ENCODE measurements at regions not wholly inside any gene's neighbourhood (a gene's known extent, or its start where the extent isn't known, plus 50 kb on each side); places are given as distances from the start of the nearest gene placed in this dataset.

DNA sequence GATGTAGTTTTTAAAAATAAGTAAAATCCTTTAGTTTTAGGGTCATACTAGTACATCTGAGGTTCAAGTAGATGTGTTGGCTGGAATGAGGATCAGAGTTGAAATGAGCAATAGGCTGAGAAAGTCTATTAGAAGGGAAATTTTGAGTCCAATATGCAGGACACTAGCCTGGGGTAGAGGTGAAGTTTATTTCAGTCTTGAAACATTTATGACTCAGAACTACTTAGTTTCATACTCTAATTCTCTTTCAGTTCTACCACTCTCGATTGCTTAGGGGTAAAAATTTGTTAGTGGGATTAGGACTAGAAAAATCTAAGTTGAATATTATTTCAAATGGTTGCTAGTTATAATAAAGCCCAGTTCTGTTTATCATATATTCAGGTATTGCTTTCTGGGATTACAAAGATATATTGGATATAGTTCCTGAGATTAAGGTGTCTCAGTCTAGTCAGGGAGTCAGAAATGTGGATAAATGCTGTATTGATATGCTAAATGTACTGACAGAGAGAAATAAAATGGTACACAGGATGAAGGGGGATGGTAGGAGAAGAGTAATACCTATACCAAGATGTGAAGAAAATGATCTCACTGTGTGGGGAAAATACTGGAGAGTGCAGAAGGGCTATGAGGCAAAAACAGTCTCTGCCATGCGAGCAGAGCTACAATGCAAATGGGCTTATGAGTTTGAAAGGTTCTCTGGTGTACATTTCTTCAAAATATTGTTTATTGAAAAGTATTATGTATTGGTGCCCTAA, 395.8 kb upstream of the FBXO33 start:
- Mint-ChIP-seq H3K27me3 (ENCODE audit: unreplicated experiment) (peaks cover 1% of the 10 kb centered on the region), H3K27ac (ENCODE audit: unreplicated experiment) (no peak overlapping the region)

DNA sequence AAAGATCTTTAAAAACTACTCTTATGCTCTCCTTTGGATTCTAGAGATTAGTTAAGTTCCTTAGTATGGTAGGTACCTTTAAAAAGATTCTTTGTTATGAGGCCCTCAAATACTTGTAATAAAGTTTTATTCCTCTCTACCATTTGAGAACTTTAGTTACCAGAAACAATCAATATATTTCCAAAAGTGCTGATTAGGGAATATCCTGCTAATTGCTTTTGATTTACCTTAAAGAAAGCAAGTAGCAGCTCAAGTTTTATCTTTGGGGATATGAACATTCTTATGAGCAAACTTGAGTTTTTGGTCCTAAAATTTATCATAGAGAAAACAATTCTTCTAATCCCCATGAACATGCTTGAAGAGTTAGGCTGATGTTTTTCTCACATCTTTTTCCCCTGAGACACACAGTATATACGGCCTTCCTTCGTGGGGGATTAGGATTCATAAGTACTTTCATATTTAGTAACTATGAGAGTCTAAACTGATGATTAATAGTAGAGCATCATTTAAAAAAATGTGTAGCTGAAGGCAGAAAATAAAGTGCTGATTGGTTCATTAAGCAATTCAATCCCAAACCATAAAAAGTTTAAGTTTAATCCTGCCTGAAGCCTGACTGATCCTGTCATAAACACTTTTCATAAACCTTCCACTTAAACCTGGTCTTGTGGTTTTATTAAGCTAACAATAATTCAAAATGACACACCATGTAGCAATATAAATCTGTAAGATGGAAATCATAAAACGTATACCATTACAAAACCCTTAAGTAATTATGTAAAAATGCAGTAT, 380.5 kb upstream of the FBXO33 start:
- H3K4me3 Mint-ChIP-seq (ENCODE audit: unreplicated experiment): no peak overlapping the region
- H3K9me3 Mint-ChIP-seq (ENCODE audit: unreplicated experiment): no peaks in the 10 kb centered on the region
- no peaks in the 10 kb centered on the region for H3K27me3 Mint-ChIP-seq (ENCODE audit: unreplicated experiment)
- H3K27ac Mint-ChIP-seq (ENCODE audit: unreplicated experiment): no peak overlapping the region
- no peaks in the 10 kb centered on the region for H3K36me3 Mint-ChIP-seq (ENCODE audit: unreplicated experiment)
- no peaks in the 10 kb centered on the region for H3K4me1 Mint-ChIP-seq (ENCODE audit: low read depth, unreplicated experiment)
- TF ChIP-seq, protein P1, sequence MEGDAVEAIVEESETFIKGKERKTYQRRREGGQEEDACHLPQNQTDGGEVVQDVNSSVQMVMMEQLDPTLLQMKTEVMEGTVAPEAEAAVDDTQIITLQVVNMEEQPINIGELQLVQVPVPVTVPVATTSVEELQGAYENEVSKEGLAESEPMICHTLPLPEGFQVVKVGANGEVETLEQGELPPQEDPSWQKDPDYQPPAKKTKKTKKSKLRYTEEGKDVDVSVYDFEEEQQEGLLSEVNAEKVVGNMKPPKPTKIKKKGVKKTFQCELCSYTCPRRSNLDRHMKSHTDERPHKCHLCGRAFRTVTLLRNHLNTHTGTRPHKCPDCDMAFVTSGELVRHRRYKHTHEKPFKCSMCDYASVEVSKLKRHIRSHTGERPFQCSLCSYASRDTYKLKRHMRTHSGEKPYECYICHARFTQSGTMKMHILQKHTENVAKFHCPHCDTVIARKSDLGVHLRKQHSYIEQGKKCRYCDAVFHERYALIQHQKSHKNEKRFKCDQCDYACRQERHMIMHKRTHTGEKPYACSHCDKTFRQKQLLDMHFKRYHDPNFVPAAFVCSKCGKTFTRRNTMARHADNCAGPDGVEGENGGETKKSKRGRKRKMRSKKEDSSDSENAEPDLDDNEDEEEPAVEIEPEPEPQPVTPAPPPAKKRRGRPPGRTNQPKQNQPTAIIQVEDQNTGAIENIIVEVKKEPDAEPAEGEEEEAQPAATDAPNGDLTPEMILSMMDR (IDR thresholded peaks at IDR 0.05; ENCODE audit: partially characterized antibody, unreplicated experiment): no peak
- no peak for DNase-seq

More for the DNA sequence above, 395.8 kb upstream of the FBXO33 start:
- no peak for DNase-seq
- TF ChIP-seq, protein P1 (IDR thresholded peaks at IDR 0.05; ENCODE audit: partially characterized antibody, unreplicated experiment): no peak
- Mint-ChIP-seq H3K36me3 (ENCODE audit: unreplicated experiment) (peaks cover 9% of the 10 kb centered on the region), H3K4me1 (ENCODE audit: low read depth, unreplicated experiment) (no peaks in the 10 kb centered on the region), H3K4me3 (ENCODE audit: unreplicated experiment) (no peak overlapping the region), H3K9me3 (ENCODE audit: unreplicated experiment) (no peaks in the 10 kb centered on the region)

DNA sequence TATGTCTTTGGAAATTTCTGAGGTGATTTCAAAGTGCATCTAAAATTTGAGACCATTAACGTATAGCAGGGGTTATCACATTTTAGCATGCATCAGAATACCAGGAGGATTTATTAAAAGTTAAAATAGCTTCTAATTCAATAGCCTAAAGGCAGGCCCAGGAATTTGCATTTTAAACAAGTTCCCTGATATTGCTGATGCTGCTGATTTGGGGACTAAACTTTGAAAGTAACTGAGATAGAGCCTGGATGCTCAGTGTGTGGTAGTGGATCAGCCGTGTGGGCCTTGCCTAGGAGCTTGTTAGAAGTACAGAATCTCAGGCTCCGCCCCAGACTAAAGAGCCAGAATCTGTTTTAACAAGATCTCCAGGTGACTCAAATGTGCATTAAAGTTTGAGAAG, 375.0 kb upstream of the FBXO33 start:
- TF ChIP-seq, protein P1 (IDR thresholded peaks at IDR 0.05; ENCODE audit: partially characterized antibody, unreplicated experiment): no peak
- Mint-ChIP-seq H3K27ac (ENCODE audit: unreplicated experiment) (no peak overlapping the region), H3K36me3 (ENCODE audit: unreplicated experiment) (no peaks in the 10 kb centered on the region), H3K27me3 (ENCODE audit: unreplicated experiment) (no peaks in the 10 kb centered on the region), H3K4me1 (ENCODE audit: low read depth, unreplicated experiment) (no peaks in the 10 kb centered on the region), H3K9me3 (ENCODE audit: unreplicated experiment) (no peaks in the 10 kb centered on the region), H3K4me3 (ENCODE audit: unreplicated experiment) (no peak overlapping the region)
- no peak for DNase-seq

DNA sequence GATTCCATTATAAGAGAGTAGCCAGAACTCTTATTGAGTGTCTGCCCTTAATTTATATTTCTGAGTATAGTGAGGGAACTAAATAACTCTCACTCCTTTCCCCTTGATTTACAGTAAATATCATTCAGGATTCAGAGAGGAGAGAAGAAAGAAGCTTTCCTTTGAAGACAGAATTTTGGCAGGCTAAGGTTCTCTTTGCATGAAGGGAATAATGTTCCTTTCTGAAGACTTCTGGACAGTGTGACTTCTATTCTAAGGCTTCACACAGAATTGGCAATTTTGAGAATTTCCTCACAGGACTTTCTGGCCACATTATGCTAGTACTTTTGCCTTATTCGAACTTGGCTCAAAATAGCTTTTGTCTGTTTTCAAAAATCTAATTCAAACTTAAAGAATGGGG, 352.2 kb upstream of the FBXO33 start:
- no peaks in the 10 kb centered on the region for H3K27me3 Mint-ChIP-seq (ENCODE audit: unreplicated experiment)
- H3K4me1 Mint-ChIP-seq (ENCODE audit: low read depth, unreplicated experiment): peaks cover 7% of the 10 kb centered on the region
- no peak for DNase-seq
- H3K4me3 Mint-ChIP-seq (ENCODE audit: unreplicated experiment): no peak overlapping the region
- H3K27ac Mint-ChIP-seq (ENCODE audit: unreplicated experiment): no peak overlapping the region
- no peaks in the 10 kb centered on the region for H3K36me3 Mint-ChIP-seq (ENCODE audit: unreplicated experiment)
- peaks cover 2% of the 10 kb centered on the region for H3K9me3 Mint-ChIP-seq (ENCODE audit: unreplicated experiment)
- TF ChIP-seq, protein P1 (IDR thresholded peaks at IDR 0.05; ENCODE audit: partially characterized antibody, unreplicated experiment): no peak

DNA sequence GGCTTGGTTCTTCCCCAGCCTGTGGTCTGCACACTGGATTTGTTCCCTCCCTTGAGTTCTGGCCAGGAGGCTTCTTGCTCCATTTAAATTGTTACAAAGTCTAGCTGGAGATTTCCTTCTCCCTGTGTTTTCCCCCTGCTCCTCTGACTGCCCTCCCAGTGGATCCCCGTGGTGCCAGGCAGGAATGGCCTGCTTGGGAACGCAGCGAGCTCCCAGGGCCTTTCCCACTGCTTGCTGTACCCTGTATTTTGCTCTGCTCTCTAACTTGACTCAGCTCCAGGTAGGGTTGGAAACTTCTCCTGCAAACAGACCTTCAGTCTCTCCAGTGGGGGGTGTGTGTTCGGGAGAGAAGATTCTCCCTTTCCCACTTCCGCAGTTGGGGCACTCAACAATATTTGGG, 349.2 kb upstream of the FBXO33 start:
- no peak overlapping the region for H3K27ac Mint-ChIP-seq (ENCODE audit: unreplicated experiment)
- H3K4me3 Mint-ChIP-seq (ENCODE audit: unreplicated experiment): no peak overlapping the region
- peaks cover 3% of the 10 kb centered on the region for H3K4me1 Mint-ChIP-seq (ENCODE audit: low read depth, unreplicated experiment)
- TF ChIP-seq, protein P1 (IDR thresholded peaks at IDR 0.05; ENCODE audit: partially characterized antibody, unreplicated experiment): no peak
- H3K36me3 Mint-ChIP-seq (ENCODE audit: unreplicated experiment): no peaks in the 10 kb centered on the region
- peaks cover 1% of the 10 kb centered on the region for H3K27me3 Mint-ChIP-seq (ENCODE audit: unreplicated experiment)
- H3K9me3 Mint-ChIP-seq (ENCODE audit: unreplicated experiment): peaks cover 2% of the 10 kb centered on the region
- DNase-seq: no peak

Measured in glutamatergic neuron (in vitro differentiated cells).